Sigmoid colon (tissue), 4 donors: ENCODE measurements at regions not wholly inside any gene's neighbourhood (a gene's known extent, or its start where the extent isn't known, plus 50 kb on each side); places are given as distances from the start of the nearest gene placed in this dataset.

ENCODE experiments used
- POLR2AphosphoS5 ChIP-seq, 4 donors: sonication (generic); formaldehyde crosslinking; IDR thresholded peaks; one replicate each; pipeline ENCODE4 v1.6.1; 2017; ENCODE audit warnings: antibody characterized with exemption in 4 of 4
- TF ChIP-seq, protein P1 (sequence below), 4 experiments: fragments of 450-650 bp in 3 of 4; fragments of 200-600 bp in 1 of 4; IDR thresholded peaks; one replicate each; pipeline ENCODE4 v1.5.1; 2016 to 2019; ENCODE audit warnings: antibody characterized with exemption in 4 of 4, mild to moderate bottlenecking in 3 of 4, moderate library complexity in 2 of 4

DNA sequence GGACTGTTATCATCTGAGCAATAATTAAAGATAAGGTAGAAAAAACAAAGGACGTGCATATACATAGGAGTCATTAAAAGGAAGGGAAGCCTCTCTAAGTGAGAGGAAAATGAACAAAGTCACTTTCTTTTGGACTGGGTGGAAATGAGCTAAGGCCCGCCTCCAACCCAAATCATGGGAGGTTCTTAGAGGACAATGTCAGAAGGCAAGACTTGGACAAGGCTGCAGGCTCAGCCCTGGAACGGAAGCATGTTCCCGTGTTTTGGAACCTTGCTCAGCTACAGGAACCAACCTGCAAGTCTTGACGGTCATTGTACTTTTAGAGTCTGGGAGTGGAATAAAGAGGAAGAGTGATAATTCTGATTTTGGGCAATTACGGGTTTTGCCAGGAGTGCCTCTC lies 59.4 kb upstream of the EPB41L3 start:
- TF ChIP-seq, protein P1, sequence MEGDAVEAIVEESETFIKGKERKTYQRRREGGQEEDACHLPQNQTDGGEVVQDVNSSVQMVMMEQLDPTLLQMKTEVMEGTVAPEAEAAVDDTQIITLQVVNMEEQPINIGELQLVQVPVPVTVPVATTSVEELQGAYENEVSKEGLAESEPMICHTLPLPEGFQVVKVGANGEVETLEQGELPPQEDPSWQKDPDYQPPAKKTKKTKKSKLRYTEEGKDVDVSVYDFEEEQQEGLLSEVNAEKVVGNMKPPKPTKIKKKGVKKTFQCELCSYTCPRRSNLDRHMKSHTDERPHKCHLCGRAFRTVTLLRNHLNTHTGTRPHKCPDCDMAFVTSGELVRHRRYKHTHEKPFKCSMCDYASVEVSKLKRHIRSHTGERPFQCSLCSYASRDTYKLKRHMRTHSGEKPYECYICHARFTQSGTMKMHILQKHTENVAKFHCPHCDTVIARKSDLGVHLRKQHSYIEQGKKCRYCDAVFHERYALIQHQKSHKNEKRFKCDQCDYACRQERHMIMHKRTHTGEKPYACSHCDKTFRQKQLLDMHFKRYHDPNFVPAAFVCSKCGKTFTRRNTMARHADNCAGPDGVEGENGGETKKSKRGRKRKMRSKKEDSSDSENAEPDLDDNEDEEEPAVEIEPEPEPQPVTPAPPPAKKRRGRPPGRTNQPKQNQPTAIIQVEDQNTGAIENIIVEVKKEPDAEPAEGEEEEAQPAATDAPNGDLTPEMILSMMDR (IDR thresholded peaks at IDR 0.05): no peak
- no peak for TF ChIP-seq POLR2AphosphoS5 (IDR thresholded peaks at IDR 0.05)
